ENCODE measurements at regions not wholly inside any gene's neighbourhood (a gene's known extent, or its start where the extent isn't known, plus 50 kb on each side); places are given as distances from the start of the nearest gene placed in this dataset.

- no peaks in the 10 kb centered on the region for H3K9me3 ChIP-seq (ENCODE audit: control insufficient read depth in 2 of 2, insufficient read depth in 1 of 2, low read depth in 1 of 2, low read length in 1 of 2)
- 68 to 80% methylated on average over 3 of the region's 3 CpGs for WGBS, 2 donors
- H3K4me1 ChIP-seq (ENCODE audit: control insufficient read depth in 2 of 2, insufficient read depth in 2 of 2, low read length in 1 of 2), result no peaks in the 10 kb centered on the region
- H3K4me3 ChIP-seq (ENCODE audit: low read depth in 1 of 2, low read length in 2 of 2), result no peak overlapping the region
- no peaks in the 10 kb centered on the region for H3K27me3 ChIP-seq (ENCODE audit: control insufficient read depth in 1 of 2, insufficient read depth in 2 of 2, low read length in 2 of 2)
- no peak overlapping the region for H3K27ac ChIP-seq (ENCODE audit: low read depth in 2 of 2, low read length in 1 of 2)
- no peaks in the 10 kb centered on the region for H3K36me3 ChIP-seq (ENCODE audit: control insufficient read depth in 2 of 2, insufficient read depth in 2 of 2, low read length in 1 of 2)
Observed at GRCh38 chr3:186487819-186488218, 56.4 kb downstream of the CRYGS start.

DNA sequence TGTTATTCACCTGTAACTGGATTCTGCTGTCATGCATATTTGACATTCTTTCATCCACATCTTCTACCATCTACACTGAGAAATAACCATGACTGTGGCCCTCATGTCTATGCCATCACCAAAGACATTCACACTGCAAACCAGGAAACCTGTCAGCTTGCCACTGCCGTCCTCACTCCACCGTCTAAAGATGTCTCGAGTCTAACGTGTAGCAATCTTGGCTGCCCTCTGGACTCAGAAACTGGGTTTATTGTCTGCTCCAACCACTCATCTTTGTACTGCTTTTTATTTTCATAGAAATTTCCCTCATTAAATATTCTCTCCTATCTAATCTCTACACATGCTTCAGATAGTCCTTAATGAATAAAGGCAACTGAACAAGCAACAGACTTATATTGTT lies 57.1 kb downstream of the CRYGS start:
- Histone ChIP-seq H3K9me3 (ENCODE audit: control insufficient read depth in 2 of 2, insufficient read depth in 1 of 2, low read depth in 1 of 2, low read length in 1 of 2) (no peaks in the 10 kb centered on the region), H3K4me1 (ENCODE audit: control insufficient read depth in 2 of 2, insufficient read depth in 2 of 2, low read length in 1 of 2) (no peaks in the 10 kb centered on the region), H3K27me3 (ENCODE audit: control insufficient read depth in 1 of 2, insufficient read depth in 2 of 2, low read length in 2 of 2) (no peaks in the 10 kb centered on the region), H3K27ac (ENCODE audit: low read depth in 2 of 2, low read length in 1 of 2) (no peak overlapping the region), H3K4me3 (ENCODE audit: low read depth in 1 of 2, low read length in 2 of 2) (no peak overlapping the region), H3K36me3 (ENCODE audit: control insufficient read depth in 2 of 2, insufficient read depth in 2 of 2, low read length in 1 of 2) (no peaks in the 10 kb centered on the region)
- WGBS, 2 donors, result 84 to 88% methylated on average over 4 of the region's 4 CpGs

DNA sequence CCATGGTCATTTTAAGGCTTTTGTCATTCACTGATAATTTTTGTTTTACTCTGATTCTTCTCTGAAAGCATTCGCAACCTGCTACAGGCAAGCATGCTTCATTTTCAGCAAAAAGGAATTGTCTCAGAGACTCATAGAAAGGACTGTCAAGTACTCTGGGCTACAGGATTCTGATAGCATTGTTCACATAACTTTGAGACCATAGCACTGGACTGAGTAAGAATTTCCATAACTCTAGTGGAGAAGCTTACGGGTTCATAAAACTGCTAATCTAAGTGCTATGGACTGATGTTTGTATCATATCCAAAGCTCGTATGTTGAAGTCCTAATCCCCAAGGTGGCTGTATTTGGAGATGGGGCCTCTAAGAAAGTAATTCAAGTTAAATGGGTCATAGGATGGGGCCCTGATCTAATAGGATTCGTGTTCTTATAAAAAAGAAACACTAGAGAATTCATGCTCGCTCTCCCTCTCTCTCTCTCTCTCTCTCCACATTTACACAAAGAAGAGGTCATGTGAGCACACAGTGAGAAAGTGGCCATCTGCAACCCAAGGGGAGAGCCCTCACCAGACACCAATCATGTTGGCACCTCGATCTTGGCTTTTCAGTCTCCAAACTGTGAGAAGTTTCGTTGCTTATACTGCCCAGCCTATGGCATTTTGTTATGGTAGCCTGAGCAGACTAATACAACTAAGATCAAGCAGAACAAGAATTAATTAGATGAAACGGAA lies 60.4 kb downstream of the CRYGS start:
- H3K9me3 ChIP-seq (ENCODE audit: control insufficient read depth in 2 of 2, insufficient read depth in 1 of 2, low read depth in 1 of 2, low read length in 1 of 2), result no peaks in the 10 kb centered on the region
- no peaks in the 10 kb centered on the region for H3K4me1 ChIP-seq (ENCODE audit: control insufficient read depth in 2 of 2, insufficient read depth in 2 of 2, low read length in 1 of 2)
- H3K4me3 ChIP-seq (ENCODE audit: low read depth in 1 of 2, low read length in 2 of 2), result no peak overlapping the region
- no peaks in the 10 kb centered on the region for H3K36me3 ChIP-seq (ENCODE audit: control insufficient read depth in 2 of 2, insufficient read depth in 2 of 2, low read length in 1 of 2)
- no peaks in the 10 kb centered on the region for H3K27me3 ChIP-seq (ENCODE audit: control insufficient read depth in 1 of 2, insufficient read depth in 2 of 2, low read length in 2 of 2)
- 77 to 80% methylated on average over 8 of the region's 8 CpGs for WGBS, 2 donors
- no peak overlapping the region for H3K27ac ChIP-seq (ENCODE audit: low read depth in 2 of 2, low read length in 1 of 2)

GRCh38 chr3:186481526-186481925 lies 62.7 kb downstream of the CRYGS start:
- H3K9me3 ChIP-seq (ENCODE audit: control insufficient read depth in 2 of 2, insufficient read depth in 1 of 2, low read depth in 1 of 2, low read length in 1 of 2), result no peaks in the 10 kb centered on the region
- no peaks in the 10 kb centered on the region for H3K4me1 ChIP-seq (ENCODE audit: control insufficient read depth in 2 of 2, insufficient read depth in 2 of 2, low read length in 1 of 2)
- 61 to 70% methylated on average over 4 of the region's 4 CpGs for WGBS, 2 donors
- no peak overlapping the region for H3K4me3 ChIP-seq (ENCODE audit: low read depth in 1 of 2, low read length in 2 of 2)
- no peak overlapping the region for H3K27ac ChIP-seq (ENCODE audit: low read depth in 2 of 2, low read length in 1 of 2)
- no peaks in the 10 kb centered on the region for H3K36me3 ChIP-seq (ENCODE audit: control insufficient read depth in 2 of 2, insufficient read depth in 2 of 2, low read length in 1 of 2)
- H3K27me3 ChIP-seq (ENCODE audit: control insufficient read depth in 1 of 2, insufficient read depth in 2 of 2, low read length in 2 of 2), result no peaks in the 10 kb centered on the region

DNA sequence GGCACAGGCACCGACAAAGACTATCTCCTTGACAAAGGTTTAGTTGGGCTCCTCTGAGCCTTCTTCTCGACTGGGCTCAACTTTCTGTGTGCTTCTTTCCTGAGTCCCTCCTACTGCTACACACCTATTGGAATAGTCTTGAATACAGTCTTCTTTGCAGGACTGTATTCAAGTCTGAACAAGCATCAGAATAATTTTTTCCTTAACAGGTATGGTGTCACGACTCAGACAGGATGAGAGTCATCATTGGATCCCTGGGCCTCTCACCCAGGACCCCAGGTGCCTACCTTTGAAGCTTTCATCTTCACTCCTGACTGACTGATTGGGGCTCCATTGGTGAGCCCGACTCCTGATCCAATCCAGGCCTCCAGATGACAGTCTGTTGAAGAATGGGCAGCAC lies 66.3 kb downstream of the CRYGS start:
- H3K36me3 ChIP-seq (ENCODE audit: control insufficient read depth in 2 of 2, insufficient read depth in 2 of 2, low read length in 1 of 2), result no peaks in the 10 kb centered on the region
- H3K4me3 ChIP-seq (ENCODE audit: low read depth in 1 of 2, low read length in 2 of 2), result no peak overlapping the region
- 79 to 84% methylated on average over 4 of the region's 4 CpGs for WGBS, 2 donors
- no peaks in the 10 kb centered on the region for H3K9me3 ChIP-seq (ENCODE audit: control insufficient read depth in 2 of 2, insufficient read depth in 1 of 2, low read depth in 1 of 2, low read length in 1 of 2)
- H3K27me3 ChIP-seq (ENCODE audit: control insufficient read depth in 1 of 2, insufficient read depth in 2 of 2, low read length in 2 of 2), result no peaks in the 10 kb centered on the region
- peaks cover 0 to 3% of the 10 kb centered on the region in 2 donors for H3K4me1 ChIP-seq (ENCODE audit: control insufficient read depth in 2 of 2, insufficient read depth in 2 of 2, low read length in 1 of 2)
- H3K27ac ChIP-seq (ENCODE audit: low read depth in 2 of 2, low read length in 1 of 2), result no peak overlapping the region

- Histone ChIP-seq H3K4me3 (ENCODE audit: low read depth in 1 of 2, low read length in 2 of 2) (no peak overlapping the region), H3K36me3 (ENCODE audit: control insufficient read depth in 2 of 2, insufficient read depth in 2 of 2, low read length in 1 of 2) (no peaks in the 10 kb centered on the region), H3K4me1 (ENCODE audit: control insufficient read depth in 2 of 2, insufficient read depth in 2 of 2, low read length in 1 of 2) (peaks cover 0 to 3% of the 10 kb centered on the region in 2 donors), H3K27ac (ENCODE audit: low read depth in 2 of 2, low read length in 1 of 2) (no peak overlapping the region), H3K27me3 (ENCODE audit: control insufficient read depth in 1 of 2, insufficient read depth in 2 of 2, low read length in 2 of 2) (no peaks in the 10 kb centered on the region), H3K9me3 (ENCODE audit: control insufficient read depth in 2 of 2, insufficient read depth in 1 of 2, low read depth in 1 of 2, low read length in 1 of 2) (no peaks in the 10 kb centered on the region)
- 89 to 92% methylated on average over 8 of the region's 8 CpGs for WGBS, 2 donors
Observed at GRCh38 chr3:186477033-186477432, 67.1 kb downstream of the CRYGS start.

GRCh38 chr3:186476541-186476940 lies 67.6 kb downstream of the CRYGS start:
- Histone ChIP-seq H3K4me3 (ENCODE audit: low read depth in 1 of 2, low read length in 2 of 2) (no peak overlapping the region), H3K9me3 (ENCODE audit: control insufficient read depth in 2 of 2, insufficient read depth in 1 of 2, low read depth in 1 of 2, low read length in 1 of 2) (no peaks in the 10 kb centered on the region), H3K36me3 (ENCODE audit: control insufficient read depth in 2 of 2, insufficient read depth in 2 of 2, low read length in 1 of 2) (no peaks in the 10 kb centered on the region), H3K27ac (ENCODE audit: low read depth in 2 of 2, low read length in 1 of 2) (no peak overlapping the region), H3K27me3 (ENCODE audit: control insufficient read depth in 1 of 2, insufficient read depth in 2 of 2, low read length in 2 of 2) (no peaks in the 10 kb centered on the region), H3K4me1 (ENCODE audit: control insufficient read depth in 2 of 2, insufficient read depth in 2 of 2, low read length in 1 of 2) (peaks cover 0 to 3% of the 10 kb centered on the region in 2 donors)
- 86 to 92% methylated on average over 2 of the region's 2 CpGs for WGBS, 2 donors

DNA sequence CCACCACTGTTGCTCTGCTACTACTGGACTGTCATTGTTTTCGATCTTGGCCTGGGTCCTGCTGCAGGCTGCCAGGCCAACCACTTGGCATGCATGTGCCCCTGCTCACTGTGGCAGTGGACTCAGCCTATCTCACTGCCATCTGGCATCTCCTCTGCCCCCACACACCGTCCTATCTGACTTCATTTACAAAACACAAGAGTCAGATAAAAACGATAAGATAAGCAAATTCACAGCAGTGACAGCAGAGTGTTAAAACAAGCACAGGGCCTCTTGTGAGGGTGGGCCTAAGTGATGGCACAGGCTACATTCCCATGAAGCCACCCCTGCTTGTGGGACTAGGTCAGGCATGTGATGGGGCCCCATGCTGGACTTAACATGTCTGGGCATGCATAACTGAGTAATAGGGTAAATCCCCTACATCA lies 68.1 kb downstream of the CRYGS start:
- Histone ChIP-seq H3K4me3 (ENCODE audit: low read depth in 1 of 2, low read length in 2 of 2) (no peak overlapping the region), H3K36me3 (ENCODE audit: control insufficient read depth in 2 of 2, insufficient read depth in 2 of 2, low read length in 1 of 2) (no peaks in the 10 kb centered on the region), H3K27me3 (ENCODE audit: control insufficient read depth in 1 of 2, insufficient read depth in 2 of 2, low read length in 2 of 2) (peaks cover 0 to 1% of the 10 kb centered on the region in 2 donors), H3K27ac (ENCODE audit: low read depth in 2 of 2, low read length in 1 of 2) (no peak overlapping the region), H3K9me3 (ENCODE audit: control insufficient read depth in 2 of 2, insufficient read depth in 1 of 2, low read depth in 1 of 2, low read length in 1 of 2) (no peaks in the 10 kb centered on the region), H3K4me1 (ENCODE audit: control insufficient read depth in 2 of 2, insufficient read depth in 2 of 2, low read length in 1 of 2) (peaks cover 0 to 3% of the 10 kb centered on the region in 2 donors)
- 35 to 55% methylated on average over 3 of the region's 3 CpGs for WGBS, 2 donors

- 61 to 76% methylated on average over 2 of the region's 2 CpGs for WGBS, 2 donors
- peaks cover 0 to 2% of the 10 kb centered on the region in 2 donors for H3K27me3 ChIP-seq (ENCODE audit: control insufficient read depth in 1 of 2, insufficient read depth in 2 of 2, low read length in 2 of 2)
- peaks cover 0 to 3% of the 10 kb centered on the region in 2 donors for H3K4me1 ChIP-seq (ENCODE audit: control insufficient read depth in 2 of 2, insufficient read depth in 2 of 2, low read length in 1 of 2)
- no peaks in the 10 kb centered on the region for H3K9me3 ChIP-seq (ENCODE audit: control insufficient read depth in 2 of 2, insufficient read depth in 1 of 2, low read depth in 1 of 2, low read length in 1 of 2)
- H3K4me3 ChIP-seq (ENCODE audit: low read depth in 1 of 2, low read length in 2 of 2), result no peak overlapping the region
- no peaks in the 10 kb centered on the region for H3K36me3 ChIP-seq (ENCODE audit: control insufficient read depth in 2 of 2, insufficient read depth in 2 of 2, low read length in 1 of 2)
- H3K27ac ChIP-seq (ENCODE audit: low read depth in 2 of 2, low read length in 1 of 2), result no peak overlapping the region
Observed at GRCh38 chr3:186473166-186473565, 71.0 kb downstream of the CRYGS start.

GRCh38 chr3:186472456-186473008 lies 71.6 kb downstream of the CRYGS start:
- Histone ChIP-seq H3K4me1 (ENCODE audit: control insufficient read depth in 2 of 2, insufficient read depth in 2 of 2, low read length in 1 of 2) (peaks cover 0 to 3% of the 10 kb centered on the region in 2 donors), H3K27ac (ENCODE audit: low read depth in 2 of 2, low read length in 1 of 2) (no peak overlapping the region), H3K27me3 (ENCODE audit: control insufficient read depth in 1 of 2, insufficient read depth in 2 of 2, low read length in 2 of 2) (peaks cover 0 to 2% of the 10 kb centered on the region in 2 donors), H3K9me3 (ENCODE audit: control insufficient read depth in 2 of 2, insufficient read depth in 1 of 2, low read depth in 1 of 2, low read length in 1 of 2) (no peaks in the 10 kb centered on the region), H3K4me3 (ENCODE audit: low read depth in 1 of 2, low read length in 2 of 2) (no peak overlapping the region), H3K36me3 (ENCODE audit: control insufficient read depth in 2 of 2, insufficient read depth in 2 of 2, low read length in 1 of 2) (no peaks in the 10 kb centered on the region)
- 76 to 82% methylated on average over 8 of the region's 8 CpGs for WGBS, 2 donors
